RWPE1 (cell line): ENCODE measurements at regions not wholly inside any gene's neighbourhood (a gene's known extent, or its start where the extent isn't known, plus 50 kb on each side); places are given as distances from the start of the nearest gene placed in this dataset.

Experiments used
- CTCF ChIA-PET: fragments of 350-600 bp; sonication (Branson Sonifier 250); formaldehyde crosslinking; extraction: SDS; loops from one replicate; lab custom pipeline; 2021; lab: Yijun Ruan, JAX
- POLR2A ChIA-PET: fragments of 400-600 bp; formaldehyde crosslinking; extraction: SDS; loops from one replicate; lab custom pipeline; 2020; ENCODE audit warnings: antibody characterized with exemption; ENCODE audit not compliant: low non-redundant PET; lab: Yijun Ruan, JAX
- DNase-seq: peaks from one replicate; pipeline ENCODE4 v3.0.0; 2012; ENCODE audit warnings: low spot score
- H3K27ac ChIP-seq: fragments of 450-650 bp; 2 replicates; pipeline ENCODE4 v1.5.1; 2017
- CTCF ChIP-seq: fragments of 450-650 bp; conservative IDR thresholded peaks from 2 replicates; pipeline ENCODE4 v1.5.1; 2017; ENCODE audit warnings: low read depth, mild to moderate bottlenecking

GRCh38 chr9:73911804-73912203 is 585.3 kb upstream of the RORB start:
- DNase-seq: no peak
- ChIA-PET POLR2A (no interaction called here), CTCF (no interaction called here)
- TF ChIP-seq CTCF: no peak
- no peak overlapping the region for H3K27ac ChIP-seq

GRCh38 chr9:73916016-73916673 is 581.0 kb upstream of the RORB start:
- TF ChIP-seq CTCF: no peak
- POLR2A ChIA-PET: no interaction called here
- DNase-seq: peak; percentile 2
- no peak overlapping the region for H3K27ac ChIP-seq
- CTCF ChIA-PET: interaction anchor here (0.6 to 0.7 kb wide), 2 partner anchors 677 to 1042 kb away, joined by 4 to 5 read pairs; no protein-coding TSS in a partner anchor

- POLR2A ChIA-PET: no interaction called here
- TF ChIP-seq CTCF: no peak
- CTCF ChIA-PET: no interaction called here
These were observed 577.4 kb upstream of the RORB start for GRCh38 chr9:73919712-73920111.

GRCh38 chr9:73923796-73924195 is 573.3 kb upstream of the RORB start:
- H3K27ac ChIP-seq: no peak overlapping the region
- no peak for TF ChIP-seq CTCF
- DNase-seq: no peak
- ChIA-PET POLR2A (no interaction called here), CTCF (interaction anchor here (0.7 kb wide), 1 partner anchor 142 kb away, joined by 3 read pairs; no protein-coding TSS in a partner anchor)

More at GRCh38 chr9:73919712-73920111, 577.4 kb upstream of the RORB start:
- no peak overlapping the region for H3K27ac ChIP-seq
- no peak for DNase-seq

GRCh38 chr9:73951147-73951546 is 546.0 kb upstream of the RORB start:
- ChIA-PET POLR2A (no interaction called here), CTCF (no interaction called here)
- no peak for DNase-seq
- no peak for TF ChIP-seq CTCF
- H3K27ac ChIP-seq: no peak overlapping the region

GRCh38 chr9:73962792-73963191 is 534.3 kb upstream of the RORB start:
- no peak overlapping the region for H3K27ac ChIP-seq
- ChIA-PET POLR2A (no interaction called here), CTCF (interaction anchor here (0.6 to 0.7 kb wide), 2 partner anchors 33 to 503 kb away, joined by 3 read pairs; no protein-coding TSS in a partner anchor)
- no peak for TF ChIP-seq CTCF
- no peak for DNase-seq
